K562 (cell line): ENCODE measurements at regions not wholly inside any gene's neighbourhood (a gene's known extent, or its start where the extent isn't known, plus 50 kb on each side); places are given as distances from the start of the nearest gene placed in this dataset. TPM values are rescaled to one million over a fixed set of nuclear protein-coding genes. Genes with fewer than 3 reads are reported as not detected.

Source experiments
- small RNA-seq: library from RNA; depleted of rRNA; stranded (forward); fragments of <200 nt; gene quantifications from one replicate; pipeline ENCODE3, GENCODE V24; 2014

Small RNA genes in the stretch of these regions (small RNA-seq; reads per million reads assigned to genes)
- gene RF00019, result not detected
- gene RN7SKP123, result not detected
